ENCODE measurements at regions not wholly inside any gene's neighbourhood (a gene's known extent, or its start where the extent isn't known, plus 50 kb on each side); places are given as distances from the start of the nearest gene placed in this dataset.

- no peak overlapping the region for H3K27ac ChIP-seq
- ATAC-seq (no peak), DNase-seq (no peak)
- no peak overlapping the region for H3K4me3 ChIP-seq
- no peaks in the 10 kb centered on the region for H3K27me3 ChIP-seq (ENCODE audit: insufficient read depth in 3 of 3, low read length in 2 of 3)
- H3K9me3 ChIP-seq, result no peaks in the 10 kb centered on the region
- intact Hi-C loops (cut with DNase I), result no loop called here
- H3K4me1 ChIP-seq, result no peaks in the 10 kb centered on the region
- TF ChIP-seq CTCF (IDR thresholded peaks at IDR 0.05), result no peak
- no peaks in the 10 kb centered on the region for H3K36me3 ChIP-seq (ENCODE audit: insufficient read depth in 1 of 2, low read depth in 1 of 2)
These were observed 404.8 kb upstream of the GALNT5 start for GRCh38 chr2:156852681-156853080.

- Histone ChIP-seq H3K27me3 (ENCODE audit: insufficient read depth in 3 of 3, low read length in 2 of 3) (no peaks in the 10 kb centered on the region), H3K36me3 (ENCODE audit: insufficient read depth in 1 of 2, low read depth in 1 of 2) (no peaks in the 10 kb centered on the region), H3K4me1 (no peaks in the 10 kb centered on the region), H3K4me3 (no peak overlapping the region), H3K27ac (no peak overlapping the region), H3K9me3 (no peaks in the 10 kb centered on the region)
- no peak for TF ChIP-seq CTCF (IDR thresholded peaks at IDR 0.05)
- WGBS, 3 donors, result 31 to 37% (median 33%) methylated on average over 2 of the region's 2 CpGs
- ATAC-seq (no peak), DNase-seq (no peak)
- intact Hi-C loops (cut with DNase I), result no loop called here
These were observed 393.2 kb upstream of the GALNT5 start for GRCh38 chr2:156864325-156864724.

GRCh38 chr2:156864753-156865152 lies 392.8 kb upstream of the GALNT5 start:
- WGBS, 3 donors, result 49 to 56% (median 52%) methylated on average over 6 of the region's 6 CpGs
- TF ChIP-seq CTCF (IDR thresholded peaks at IDR 0.05), result no peak
- Histone ChIP-seq H3K4me1 (no peaks in the 10 kb centered on the region), H3K36me3 (ENCODE audit: insufficient read depth in 1 of 2, low read depth in 1 of 2) (no peaks in the 10 kb centered on the region), H3K27me3 (ENCODE audit: insufficient read depth in 3 of 3, low read length in 2 of 3) (no peaks in the 10 kb centered on the region), H3K4me3 (no peak overlapping the region), H3K27ac (no peak overlapping the region), H3K9me3 (no peaks in the 10 kb centered on the region)
- no peak for DNase-seq
- intact Hi-C loops (cut with DNase I), result no loop called here
- no peak for ATAC-seq

- TF ChIP-seq CTCF (IDR thresholded peaks at IDR 0.05), result no peak
- H3K36me3 ChIP-seq (ENCODE audit: insufficient read depth in 1 of 2, low read depth in 1 of 2), result no peaks in the 10 kb centered on the region
These were observed 390.3 kb upstream of the GALNT5 start for GRCh38 chr2:156867201-156867600.

GRCh38 chr2:156874707-156875106 lies 382.8 kb upstream of the GALNT5 start:
- intact Hi-C loops (cut with DNase I), result no loop called here
- no peak overlapping the region for H3K27ac ChIP-seq
- no peak for TF ChIP-seq CTCF (IDR thresholded peaks at IDR 0.05)
- DNase-seq (no peak), ATAC-seq (no peak)
- H3K27me3 ChIP-seq (ENCODE audit: insufficient read depth in 3 of 3, low read length in 2 of 3), result no peaks in the 10 kb centered on the region
- no peaks in the 10 kb centered on the region for H3K4me1 ChIP-seq
- H3K9me3 ChIP-seq, result no peaks in the 10 kb centered on the region
- H3K4me3 ChIP-seq, result no peak overlapping the region
- WGBS, 3 donors, result 39 to 44% (median 43%) methylated on average over 3 of the region's 3 CpGs
- no peaks in the 10 kb centered on the region for H3K36me3 ChIP-seq (ENCODE audit: insufficient read depth in 1 of 2, low read depth in 1 of 2)

More at GRCh38 chr2:156867201-156867600, 390.3 kb upstream of the GALNT5 start:
- Histone ChIP-seq H3K4me1 (no peaks in the 10 kb centered on the region), H3K27me3 (ENCODE audit: insufficient read depth in 3 of 3, low read length in 2 of 3) (no peaks in the 10 kb centered on the region), H3K4me3 (no peak overlapping the region), H3K9me3 (no peaks in the 10 kb centered on the region), H3K27ac (no peak overlapping the region)
- intact Hi-C loops (cut with DNase I), result no loop called here
- no peak for DNase-seq
- WGBS, 3 donors, result 84 to 94% (median 88%) methylated on average over 2 of the region's 2 CpGs
- ATAC-seq, result no peak
